ENCODE measurements at regions not wholly inside any gene's neighbourhood (a gene's known extent, or its start where the extent isn't known, plus 50 kb on each side); places are given as distances from the start of the nearest gene placed in this dataset.

DNA sequence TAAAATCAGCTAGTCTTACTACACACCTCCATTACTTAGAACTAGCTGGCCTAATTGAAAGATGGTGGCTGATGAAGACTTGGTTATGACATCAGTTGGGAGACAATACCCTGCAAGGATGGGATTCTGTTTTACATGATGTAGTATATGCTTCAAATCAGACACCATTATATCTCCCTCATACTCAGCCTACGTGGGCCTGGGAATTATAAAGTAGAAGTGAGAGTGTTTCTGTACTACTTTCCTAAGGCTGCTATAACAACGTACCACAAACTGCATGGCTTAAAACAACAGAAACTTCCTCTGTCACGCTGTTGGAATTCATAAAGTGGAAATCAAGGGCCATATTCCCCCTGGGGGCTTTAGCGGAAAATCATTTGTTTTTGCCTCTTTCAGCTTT, 190.4 kb downstream of the PAH start:
- H3K27me3 Mint-ChIP-seq (ENCODE audit: low read depth), result no peaks in the 10 kb centered on the region
- TF ChIP-seq, protein P1, sequence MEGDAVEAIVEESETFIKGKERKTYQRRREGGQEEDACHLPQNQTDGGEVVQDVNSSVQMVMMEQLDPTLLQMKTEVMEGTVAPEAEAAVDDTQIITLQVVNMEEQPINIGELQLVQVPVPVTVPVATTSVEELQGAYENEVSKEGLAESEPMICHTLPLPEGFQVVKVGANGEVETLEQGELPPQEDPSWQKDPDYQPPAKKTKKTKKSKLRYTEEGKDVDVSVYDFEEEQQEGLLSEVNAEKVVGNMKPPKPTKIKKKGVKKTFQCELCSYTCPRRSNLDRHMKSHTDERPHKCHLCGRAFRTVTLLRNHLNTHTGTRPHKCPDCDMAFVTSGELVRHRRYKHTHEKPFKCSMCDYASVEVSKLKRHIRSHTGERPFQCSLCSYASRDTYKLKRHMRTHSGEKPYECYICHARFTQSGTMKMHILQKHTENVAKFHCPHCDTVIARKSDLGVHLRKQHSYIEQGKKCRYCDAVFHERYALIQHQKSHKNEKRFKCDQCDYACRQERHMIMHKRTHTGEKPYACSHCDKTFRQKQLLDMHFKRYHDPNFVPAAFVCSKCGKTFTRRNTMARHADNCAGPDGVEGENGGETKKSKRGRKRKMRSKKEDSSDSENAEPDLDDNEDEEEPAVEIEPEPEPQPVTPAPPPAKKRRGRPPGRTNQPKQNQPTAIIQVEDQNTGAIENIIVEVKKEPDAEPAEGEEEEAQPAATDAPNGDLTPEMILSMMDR (IDR thresholded peaks at IDR 0.05; ENCODE audit: unreplicated experiment in 3 of 3), result no peak
- H3K27ac Mint-ChIP-seq, result no peak overlapping the region
- H3K9me3 Mint-ChIP-seq, result peaks cover 4% of the 10 kb centered on the region
- H3K4me1 Mint-ChIP-seq, result peaks cover 10% of the 10 kb centered on the region
- H3K36me3 Mint-ChIP-seq (ENCODE audit: low read depth), result no peaks in the 10 kb centered on the region
- H3K4me3 Mint-ChIP-seq, result no peak overlapping the region

GRCh38 chr12:102722147-102722546, 194.9 kb downstream of the PAH start:
- TF ChIP-seq, protein P1 (IDR thresholded peaks at IDR 0.05; ENCODE audit: unreplicated experiment in 3 of 3), result no peak
- H3K4me3 Mint-ChIP-seq, result no peak overlapping the region
- no peaks in the 10 kb centered on the region for H3K4me1 Mint-ChIP-seq
- no peaks in the 10 kb centered on the region for H3K9me3 Mint-ChIP-seq
- no peaks in the 10 kb centered on the region for H3K36me3 Mint-ChIP-seq (ENCODE audit: low read depth)
- no peaks in the 10 kb centered on the region for H3K27me3 Mint-ChIP-seq (ENCODE audit: low read depth)
- no peak overlapping the region for H3K27ac Mint-ChIP-seq

GRCh38 chr12:102708108-102708507, 208.9 kb downstream of the PAH start:
- Mint-ChIP-seq H3K27ac (no peak overlapping the region), H3K4me3 (no peak overlapping the region), H3K27me3 (ENCODE audit: low read depth) (peaks cover 8% of the 10 kb centered on the region), H3K36me3 (ENCODE audit: low read depth) (no peaks in the 10 kb centered on the region), H3K9me3 (no peaks in the 10 kb centered on the region), H3K4me1 (no peaks in the 10 kb centered on the region)
- TF ChIP-seq, protein P1 (IDR thresholded peaks at IDR 0.05; ENCODE audit: unreplicated experiment in 3 of 3), result no peak

DNA sequence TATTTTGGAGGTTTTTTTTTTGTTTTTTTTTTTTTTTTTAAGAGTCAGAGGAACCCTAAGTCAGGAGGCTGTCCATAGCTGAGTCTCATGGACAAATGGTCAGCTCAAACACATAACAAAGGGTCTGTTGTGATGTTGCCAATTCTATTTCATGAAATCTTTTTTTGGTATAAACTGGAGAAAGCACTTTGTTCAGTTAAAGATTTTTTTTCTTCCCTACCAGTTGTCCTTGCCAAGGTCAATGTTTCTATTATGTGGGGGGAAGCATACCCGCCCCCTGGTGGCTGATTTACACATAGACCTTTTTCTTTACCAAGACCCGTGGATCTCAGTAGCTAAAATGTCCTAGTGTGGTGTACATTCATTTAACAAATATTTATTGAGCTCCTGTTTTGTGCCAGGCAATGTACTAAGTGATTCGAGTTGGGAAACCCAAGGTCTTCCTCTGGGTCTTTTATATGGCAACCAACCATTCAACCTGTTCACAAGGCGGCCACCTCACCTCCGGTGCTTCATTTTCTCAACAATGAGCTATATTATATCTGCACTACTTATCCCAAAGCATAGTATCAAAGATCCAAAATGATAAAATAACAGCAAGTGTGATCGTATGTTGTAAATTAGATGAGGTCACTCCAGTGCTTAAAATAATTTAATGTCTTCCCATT, 214.5 kb downstream of the PAH start:
- Mint-ChIP-seq H3K4me1 (no peaks in the 10 kb centered on the region), H3K36me3 (ENCODE audit: low read depth) (no peaks in the 10 kb centered on the region), H3K27ac (no peak overlapping the region), H3K27me3 (ENCODE audit: low read depth) (peaks cover 8% of the 10 kb centered on the region), H3K9me3 (no peaks in the 10 kb centered on the region), H3K4me3 (no peak overlapping the region)
- TF ChIP-seq, protein P1 (IDR thresholded peaks at IDR 0.05; ENCODE audit: unreplicated experiment in 3 of 3), result peak in 2 of 3 experiments; percentile 28 to 45

GRCh38 chr12:102696045-102696444, 215.7 kb upstream of the IGF1 start:
- peak overlapping the region in 1 of 3 experiments; percentile 26 for H3K27ac Mint-ChIP-seq
- TF ChIP-seq, protein P1 (IDR thresholded peaks at IDR 0.05; ENCODE audit: unreplicated experiment in 3 of 3), result no peak
- no peaks in the 10 kb centered on the region for H3K27me3 Mint-ChIP-seq (ENCODE audit: low read depth)
- peaks cover 14% of the 10 kb centered on the region for H3K9me3 Mint-ChIP-seq
- no peak overlapping the region for H3K4me3 Mint-ChIP-seq
- peaks cover 10% of the 10 kb centered on the region for H3K4me1 Mint-ChIP-seq
- no peaks in the 10 kb centered on the region for H3K36me3 Mint-ChIP-seq (ENCODE audit: low read depth)

- Mint-ChIP-seq H3K36me3 (ENCODE audit: low read depth) (no peaks in the 10 kb centered on the region), H3K9me3 (peaks cover 14% of the 10 kb centered on the region), H3K4me1 (peaks cover 10% of the 10 kb centered on the region), H3K27ac (no peak overlapping the region), H3K27me3 (ENCODE audit: low read depth) (no peaks in the 10 kb centered on the region), H3K4me3 (no peak overlapping the region)
- TF ChIP-seq, protein P1 (IDR thresholded peaks at IDR 0.05; ENCODE audit: unreplicated experiment in 3 of 3), result no peak
These were observed 214.5 kb upstream of the IGF1 start for GRCh38 chr12:102694903-102695302.
